Heart left ventricle (tissue), 16 donors: ENCODE measurements at regions not wholly inside any gene's neighbourhood (a gene's known extent, or its start where the extent isn't known, plus 50 kb on each side); places are given as distances from the start of the nearest gene placed in this dataset.

Experiments used
- ATAC-seq, 4 donors: fragments of 200-7000 bp; cut with Tn5 transposase; one replicate each; pipeline ENCODE4 v1.9.1; 2020 to 2022; ENCODE audit warnings: moderate library complexity in 4 of 4, mild to moderate bottlenecking in 3 of 4, moderate number of reproducible peaks in 1 of 4
- DNase-seq, 5 donors: peaks; one replicate each; pipeline ENCODE4 v3.0.0-alpha.2; 2020
- H3K27ac ChIP-seq, 12 donors: fragments of 200-600 bp; sonication (generic) in 4 of 12; one replicate each; pipeline versions ENCODE4 v1.5.0 to v1.8.0; 2016 to 2022; ENCODE audit warnings: mild to moderate bottlenecking in 2 of 12
- H3K27me3 ChIP-seq, 9 donors: fragments of 200-600 bp; sonication (generic) in 2 of 9; one replicate each; pipeline versions ENCODE4 v1.5.1 to v1.8.0; 2016 to 2022; ENCODE audit warnings: mild to moderate bottlenecking in 3 of 9
- H3K36me3 ChIP-seq, 9 donors: fragments of 200-600 bp; sonication (generic) in 2 of 9; one replicate each; pipeline versions ENCODE4 v1.5.0 to v1.8.0; 2018 to 2022; ENCODE audit warnings: mild to moderate bottlenecking in 2 of 9
- H3K4me1 ChIP-seq, 12 donors: fragments of 200-600 bp; sonication (generic) in 4 of 12; one replicate each; pipeline versions ENCODE4 v1.5.0 to v1.8.0; 2016 to 2022; ENCODE audit warnings: mild to moderate bottlenecking in 3 of 12
- H3K4me3 ChIP-seq, 12 donors: fragments of 200-600 bp; sonication (generic) in 4 of 12; one replicate each; pipeline versions ENCODE4 v1.5.0 to v1.8.0; 2017 to 2022; ENCODE audit warnings: mild to moderate bottlenecking in 9 of 12, moderate library complexity in 4 of 12
- H3K9me3 ChIP-seq, 12 donors: fragments of 200-600 bp; sonication (generic) in 4 of 12; one replicate each; pipeline versions ENCODE4 v1.5.0 to v1.8.0; 2016 to 2022; ENCODE audit warnings: mild to moderate bottlenecking in 1 of 12
- CTCF ChIP-seq, 12 donors: fragments of 200-600 bp; sonication (generic) in 4 of 12; IDR thresholded peaks; one replicate each; pipeline versions ENCODE4 v1.5.0 to v1.8.0; 2018 to 2022; ENCODE audit warnings: antibody characterized with exemption in 12 of 12, mild to moderate bottlenecking in 5 of 12
- POLR2A ChIP-seq, 2 donors: fragments of 450-650 bp; IDR thresholded peaks; one replicate each; pipeline ENCODE4 v1.6.1; 2017; ENCODE audit warnings: antibody characterized with exemption in 2 of 2, mild to moderate bottlenecking in 2 of 2, moderate library complexity in 2 of 2
- WGBS, 4 donors: extraction: QIAGEN DNeasy Blood & Tissue Kit in 2 of 4; methylation state at CpG; one replicate each; pipeline versions ENCODE4 v1.1.5 to v1.1.7; 2013 to 2018; 5-methylcytosine and 5-hydroxymethylcytosine counted together
- intact Hi-C, 10 donors: fragments of 100-400 bp; cut with DNase I; formaldehyde crosslinking; loops; one replicate each; pipeline versions ENCODE4 v1.11.1 to v1.14.2; 2022
- donor health status: ischemic (EF 13 %, LVEDD 7.1; RV severe dilation, severe dysfunction).
- donor health status: healthy with polysubstance abuse.
- donor health status: DM: no; HTN: yes; CAD: no.
- donor health status: DM: no; HTN: no; CAD: no.
- donor health status: ischemic (EF 25% LVEDD 6.9; RV normal size, moderate dysfunction).
- donor health status: ischemic (EF 25% LVEDD 5.7; RV mildly dilated, moderate dysfunction).
- donor health status: healthy.
- donor health status: DM: yes; HTN: yes; CAD: no.
- donor health status: ischemic (EF 35%, LVEDD 5.7; RV mildly dilated, moderate dysfunction).
- donor health status: nonischemic (EF 11% LVEDD 7.7; RV severe dilation, severe dysfunction).
- donor health status: DM: yes; HTN: yes; CAD: no.
- donor health status: PGD.
- donor health status: ischemic (EF 29% LVEDD 5.4; RV normal size, mild dysfunction).
- donor health status: nonischemic (EF 23%, LVEDD 6.1; RV moderate dilation, normal function).

- no peak for TF ChIP-seq POLR2A (IDR thresholded peaks at IDR 0.05)
- no peak for TF ChIP-seq CTCF (IDR thresholded peaks at IDR 0.05)
- H3K36me3 ChIP-seq = no peaks in the 10 kb centered on the region
- ATAC-seq (peak; percentile 32 to 87 (median 68)), DNase-seq (peak in 2 of 5 donors; percentile 52 to 53)
- no peak overlapping the region for H3K4me3 ChIP-seq
- H3K4me1 ChIP-seq = peaks cover 0 to 25% (median 5%) of the 10 kb centered on the region in 12 donors
- WGBS, 4 donors = 71 to 88% (median 80%) methylated on average over 6 to 7 of the region's 7 CpGs
- no peak overlapping the region for H3K27ac ChIP-seq
- intact Hi-C loops = no loop called here
- no peaks in the 10 kb centered on the region for H3K9me3 ChIP-seq
- no peaks in the 10 kb centered on the region for H3K27me3 ChIP-seq
Observed at GRCh38 chr6:4603291-4603690, 172.9 kb upstream of the CDYL start.

GRCh38 chr6:4599924-4600323, 176.3 kb upstream of the CDYL start:
- H3K36me3 ChIP-seq = no peaks in the 10 kb centered on the region
- peaks cover 0 to 9% (median 0%) of the 10 kb centered on the region in 12 donors for H3K9me3 ChIP-seq
- ATAC-seq = peak; percentile 55 to 92 (median 87)
- no peaks in the 10 kb centered on the region for H3K27me3 ChIP-seq
- no peak overlapping the region for H3K4me3 ChIP-seq
- 45 to 64% (median 56%) methylated on average over 2 of the region's 2 CpGs for WGBS, 4 donors
- no peak for DNase-seq
- intact Hi-C loops = no loop called here
- peaks cover 0 to 10% (median 0%) of the 10 kb centered on the region in 12 donors for H3K4me1 ChIP-seq
- TF ChIP-seq CTCF (IDR thresholded peaks at IDR 0.05) (no peak), POLR2A (IDR thresholded peaks at IDR 0.05) (no peak)
- no peak overlapping the region for H3K27ac ChIP-seq

- intact Hi-C loops = no loop called here
- WGBS, 4 donors = 87 to 92% (median 90%) methylated on average over 4 of the region's 4 CpGs
- no peak for DNase-seq
- peaks cover 0 to 10% (median 0%) of the 10 kb centered on the region in 12 donors for H3K4me1 ChIP-seq
- H3K4me3 ChIP-seq = no peak overlapping the region
- no peak for TF ChIP-seq CTCF (IDR thresholded peaks at IDR 0.05)
- TF ChIP-seq POLR2A (IDR thresholded peaks at IDR 0.05) = no peak
- no peaks in the 10 kb centered on the region for H3K27me3 ChIP-seq
- no peak for ATAC-seq
- no peaks in the 10 kb centered on the region for H3K36me3 ChIP-seq
- H3K9me3 ChIP-seq = peaks cover 0 to 9% (median 0%) of the 10 kb centered on the region in 12 donors
- no peak overlapping the region for H3K27ac ChIP-seq
Observed at GRCh38 chr6:4598384-4598995, 177.7 kb upstream of the CDYL start.

GRCh38 chr6:4593951-4594350, 182.3 kb upstream of the CDYL start:
- no peaks in the 10 kb centered on the region for H3K27me3 ChIP-seq
- peaks cover 0 to 9% (median 0%) of the 10 kb centered on the region in 12 donors for H3K9me3 ChIP-seq
- no peaks in the 10 kb centered on the region for H3K36me3 ChIP-seq
- H3K4me3 ChIP-seq = no peak overlapping the region
- H3K4me1 ChIP-seq = no peaks in the 10 kb centered on the region
- ATAC-seq (no peak), DNase-seq (no peak)
- intact Hi-C loops = no loop called here
- H3K27ac ChIP-seq = no peak overlapping the region
- TF ChIP-seq CTCF (IDR thresholded peaks at IDR 0.05) (no peak), POLR2A (IDR thresholded peaks at IDR 0.05) (no peak)
- 94 to 100% (median 99%) methylated on average over 1 of the region's 1 CpG for WGBS, 4 donors
